ENCODE measurements at regions not wholly inside any gene's neighbourhood (a gene's known extent, or its start where the extent isn't known, plus 50 kb on each side); places are given as distances from the start of the nearest gene placed in this dataset.

GRCh38 chr5:121160591-121160990, 691.1 kb upstream of the FTMT start:
- H3K36me3 ChIP-seq: no peaks in the 10 kb centered on the region
- no peaks in the 10 kb centered on the region for H3K27me3 ChIP-seq
- no peak overlapping the region for H3K4me3 ChIP-seq
- no peak for TF ChIP-seq POLR2AphosphoS5 (IDR thresholded peaks at IDR 0.05)
- no peak for TF ChIP-seq POLR2A (IDR thresholded peaks at IDR 0.05)
- no peak for TF ChIP-seq CTCF (IDR thresholded peaks at IDR 0.05)
- H3K4me1 ChIP-seq: no peaks in the 10 kb centered on the region
- H3K9me3 ChIP-seq: no peaks in the 10 kb centered on the region
- DNase-seq (ENCODE audit: low spot score in 2 of 2): no peak
- no peak overlapping the region for H3K27ac ChIP-seq
- intact Hi-C loops (cut with DNase I; ENCODE audit: low total_unique reads): no loop called here

GRCh38 chr5:121164632-121165031, 687.0 kb upstream of the FTMT start:
- intact Hi-C loops (cut with DNase I; ENCODE audit: low total_unique reads): no loop called here
- DNase-seq (ENCODE audit: low spot score in 2 of 2): no peak
- TF ChIP-seq POLR2A (IDR thresholded peaks at IDR 0.05) (no peak), POLR2AphosphoS5 (IDR thresholded peaks at IDR 0.05) (no peak), CTCF (IDR thresholded peaks at IDR 0.05) (no peak)
- Histone ChIP-seq H3K4me3 (no peak overlapping the region), H3K27me3 (no peaks in the 10 kb centered on the region), H3K9me3 (peaks cover 0 to 6% of the 10 kb centered on the region in 2 donors), H3K36me3 (no peaks in the 10 kb centered on the region), H3K4me1 (no peaks in the 10 kb centered on the region), H3K27ac (no peak overlapping the region)

GRCh38 chr5:121171361-121171760, 680.3 kb upstream of the FTMT start:
- no peak overlapping the region for H3K27ac ChIP-seq
- no peaks in the 10 kb centered on the region for H3K36me3 ChIP-seq
- no peaks in the 10 kb centered on the region for H3K4me1 ChIP-seq
- intact Hi-C loops (cut with DNase I; ENCODE audit: low total_unique reads): no loop called here
- no peak for DNase-seq (ENCODE audit: low spot score in 2 of 2)
- peaks cover 0 to 6% of the 10 kb centered on the region in 2 donors for H3K9me3 ChIP-seq
- no peak overlapping the region for H3K4me3 ChIP-seq
- H3K27me3 ChIP-seq: no peaks in the 10 kb centered on the region
- no peak for TF ChIP-seq POLR2A (IDR thresholded peaks at IDR 0.05)
- no peak for TF ChIP-seq POLR2AphosphoS5 (IDR thresholded peaks at IDR 0.05)
- no peak for TF ChIP-seq CTCF (IDR thresholded peaks at IDR 0.05)

- Histone ChIP-seq H3K4me1 (no peaks in the 10 kb centered on the region), H3K27me3 (no peaks in the 10 kb centered on the region), H3K27ac (no peak overlapping the region), H3K9me3 (peaks cover 0 to 6% of the 10 kb centered on the region in 2 donors), H3K36me3 (no peaks in the 10 kb centered on the region), H3K4me3 (no peak overlapping the region)
- no peak for DNase-seq (ENCODE audit: low spot score in 2 of 2)
- no peak for TF ChIP-seq POLR2A (IDR thresholded peaks at IDR 0.05)
- no peak for TF ChIP-seq POLR2AphosphoS5 (IDR thresholded peaks at IDR 0.05)
- TF ChIP-seq CTCF (IDR thresholded peaks at IDR 0.05): no peak
- intact Hi-C loops (cut with DNase I; ENCODE audit: low total_unique reads): no loop called here
These were observed 679.8 kb upstream of the FTMT start for GRCh38 chr5:121171834-121172233.

GRCh38 chr5:121174351-121174750, 677.3 kb upstream of the FTMT start:
- no peaks in the 10 kb centered on the region for H3K9me3 ChIP-seq
- intact Hi-C loops (cut with DNase I; ENCODE audit: low total_unique reads): no loop called here

More at GRCh38 chr5:121174351-121174750, 677.3 kb upstream of the FTMT start:
- no peaks in the 10 kb centered on the region for H3K4me1 ChIP-seq
- DNase-seq (ENCODE audit: low spot score in 2 of 2): no peak
- H3K27ac ChIP-seq: no peak overlapping the region
- no peak overlapping the region for H3K4me3 ChIP-seq
- no peaks in the 10 kb centered on the region for H3K36me3 ChIP-seq
- TF ChIP-seq POLR2AphosphoS5 (IDR thresholded peaks at IDR 0.05) (no peak), POLR2A (IDR thresholded peaks at IDR 0.05) (no peak), CTCF (IDR thresholded peaks at IDR 0.05) (no peak)
- no peaks in the 10 kb centered on the region for H3K27me3 ChIP-seq
